Neutrophil (primary cell): ENCODE measurements at regions not wholly inside any gene's neighbourhood (a gene's known extent, or its start where the extent isn't known, plus 50 kb on each side); places are given as distances from the start of the nearest gene placed in this dataset.
"Not testable (repeated sequence)": the region's sequence is repeated elsewhere in the genome, so short reads cannot be mapped to it uniquely, and the experiment has no call there.

Source experiments
- H3K27ac ChIP-seq: fragments of 200-600 bp; sonication (generic); 2 replicates; pipeline ENCODE4 v1.5.1; 2016; ENCODE audit warnings: mild to moderate bottlenecking, moderate library complexity
- H3K27me3 ChIP-seq: fragments of 200-600 bp; sonication (generic); 2 replicates; pipeline ENCODE4 v1.6.0; 2016; ENCODE audit warnings: mild to moderate bottlenecking
- H3K36me3 ChIP-seq: fragments of 200-600 bp; sonication (generic); 2 replicates; pipeline ENCODE4 v1.5.1; 2017
- H3K4me1 ChIP-seq, 2 experiments: fragments of 200-600 bp in 1 of 2; sonication (generic) in 1 of 2; 1 replicate in 1 of 2; 2 replicates in 1 of 2; pipeline versions ENCODE4 v1.5.1 to v1.6.1; 2013 to 2016; ENCODE audit warnings: low read depth in 1 of 2, low read length in 1 of 2, mild to moderate bottlenecking in 1 of 2, moderate library complexity in 1 of 2; ENCODE audit not compliant: control insufficient read depth in 1 of 2, insufficient read depth in 1 of 2
- H3K4me3 ChIP-seq, 2 experiments: fragments of 200-600 bp in 1 of 2; sonication (generic) in 1 of 2; 1 replicate in 1 of 2; 2 replicates in 1 of 2; pipeline ENCODE4 v1.5.1; 2013 to 2016; ENCODE audit warnings: low read depth in 1 of 2, low read length in 1 of 2, mild to moderate bottlenecking in 1 of 2, moderate library complexity in 1 of 2
- H3K9me3 ChIP-seq: fragments of 200-600 bp; sonication (generic); 2 replicates; pipeline ENCODE4 v1.5.1; 2016
- CTCF ChIP-seq: fragments of 200-600 bp; sonication (generic); IDR thresholded peaks from 2 replicates; pipeline ENCODE4 v1.5.1; 2016; ENCODE audit warnings: antibody characterized with exemption

DNA sequence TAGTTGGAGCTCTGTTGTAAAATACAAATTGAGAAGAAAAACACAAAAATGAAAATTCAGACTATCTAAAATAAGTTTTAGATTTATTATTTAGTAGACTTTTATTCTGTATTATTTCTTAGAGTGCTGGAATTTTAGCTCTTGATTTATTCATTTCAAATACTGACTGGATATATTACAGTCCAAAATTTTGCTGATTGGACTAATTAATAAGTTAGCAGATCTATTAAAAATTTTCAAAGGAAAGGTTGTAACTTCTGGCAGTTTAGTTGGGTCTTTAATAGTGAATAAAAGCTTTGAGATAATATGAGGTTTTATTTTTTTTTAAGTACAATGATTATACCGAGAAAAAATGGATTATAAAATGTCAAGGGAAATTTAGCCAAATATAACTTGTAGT, 1224.9 kb upstream of the SPRY2 start:
- Histone ChIP-seq H3K9me3 (no peaks in the 10 kb centered on the region), H3K27ac (no peak overlapping the region), H3K4me3 (no peak overlapping the region), H3K27me3 (no peaks in the 10 kb centered on the region), H3K36me3 (no peaks in the 10 kb centered on the region), H3K4me1 (no peaks in the 10 kb centered on the region)
- TF ChIP-seq CTCF = no peak

DNA sequence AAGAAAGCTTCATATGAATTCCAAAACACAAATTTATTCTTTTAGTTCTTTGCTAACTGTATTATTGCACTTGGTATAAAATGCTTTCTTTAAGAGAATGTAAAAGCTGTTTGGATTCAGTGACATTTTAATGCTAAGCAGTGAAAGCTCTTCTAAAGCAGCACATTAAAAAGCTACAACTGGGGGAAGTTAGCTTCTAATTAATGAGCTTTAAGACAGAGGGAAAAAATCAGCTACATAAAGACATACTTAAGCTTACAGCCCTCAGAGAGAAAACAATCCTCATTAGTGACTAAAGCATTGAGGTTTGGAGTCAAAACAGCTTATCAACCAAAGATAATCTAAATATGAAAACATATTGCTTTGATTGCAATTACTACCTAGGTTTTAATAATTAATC, 1222.2 kb upstream of the SPRY2 start:
- Histone ChIP-seq H3K27ac (no peak overlapping the region), H3K9me3 (no peaks in the 10 kb centered on the region), H3K36me3 (no peaks in the 10 kb centered on the region), H3K27me3 (no peaks in the 10 kb centered on the region), H3K4me1 (no peaks in the 10 kb centered on the region), H3K4me3 (no peak overlapping the region)
- TF ChIP-seq CTCF = no peak

DNA sequence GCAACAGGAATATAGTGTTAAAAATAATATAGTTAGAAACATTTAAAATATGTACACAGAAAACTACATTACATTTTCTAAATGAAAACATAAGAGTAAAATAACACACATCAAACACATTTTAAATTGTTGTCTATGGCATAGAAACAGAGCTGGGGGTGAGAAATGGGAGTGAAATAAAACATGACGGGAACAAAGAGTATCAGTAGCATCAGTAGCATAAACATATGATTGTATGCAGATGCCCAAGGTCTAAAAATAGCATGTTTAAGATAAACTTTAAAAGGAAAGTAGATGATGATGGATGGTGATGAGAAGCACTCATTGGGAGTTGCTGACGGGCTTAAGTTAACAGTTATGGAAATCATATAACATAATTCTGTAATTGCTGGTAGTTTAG, 1221.7 kb upstream of the SPRY2 start:
- no peaks in the 10 kb centered on the region for H3K27me3 ChIP-seq
- TF ChIP-seq CTCF = no peak
- H3K4me1 ChIP-seq = no peaks in the 10 kb centered on the region

DNA sequence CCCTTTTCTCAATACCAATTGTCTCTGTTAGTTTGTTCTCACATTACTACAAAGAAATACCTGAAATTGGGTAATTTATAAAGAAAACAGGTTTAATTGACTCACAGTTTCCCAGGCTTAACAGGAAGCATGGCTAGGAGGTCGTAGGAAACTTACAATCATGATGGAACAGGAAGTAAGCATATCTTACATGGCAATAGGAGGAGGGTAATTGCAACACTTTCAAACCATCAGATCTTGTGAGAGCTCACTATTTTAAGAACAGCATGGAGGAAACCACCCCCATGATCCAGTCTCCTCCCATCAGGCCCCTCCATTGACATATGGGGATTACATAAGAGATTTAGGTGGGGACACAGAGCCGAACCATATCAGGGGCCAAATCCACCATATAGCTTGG, 1210.1 kb upstream of the SPRY2 start:
- H3K27me3 ChIP-seq = no peaks in the 10 kb centered on the region
- no peak overlapping the region for H3K4me3 ChIP-seq
- no peak overlapping the region for H3K27ac ChIP-seq
- H3K4me1 ChIP-seq = no peaks in the 10 kb centered on the region
- H3K36me3 ChIP-seq = no peaks in the 10 kb centered on the region
- no peak for TF ChIP-seq CTCF
- H3K9me3 ChIP-seq = no peaks in the 10 kb centered on the region

More for the DNA sequence above, 1221.7 kb upstream of the SPRY2 start:
- Histone ChIP-seq H3K4me3 (no peak overlapping the region), H3K9me3 (no peaks in the 10 kb centered on the region), H3K36me3 (no peaks in the 10 kb centered on the region), H3K27ac (no peak overlapping the region)

DNA sequence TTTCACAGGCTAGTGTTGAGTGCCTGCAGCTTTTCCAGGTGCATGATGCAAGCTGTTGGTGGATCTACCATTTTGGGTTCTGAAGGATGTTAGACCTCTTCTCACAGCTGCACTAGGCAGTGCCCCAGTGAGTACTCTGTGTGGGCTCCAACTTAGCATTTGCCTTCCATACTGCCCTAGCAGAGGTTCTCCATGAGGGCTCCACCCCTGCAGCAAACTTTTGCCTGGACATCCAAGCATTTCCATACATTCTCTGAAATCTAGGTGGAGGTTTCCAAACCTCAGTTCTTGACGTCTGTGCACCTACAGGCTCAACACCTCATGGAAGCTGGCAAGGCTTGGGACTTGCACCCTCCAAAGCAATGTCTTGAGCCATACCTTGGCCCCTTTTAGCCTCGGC, 1205.4 kb upstream of the SPRY2 start:
- not testable (repeated sequence) for H3K4me1 ChIP-seq, H3K27ac ChIP-seq, H3K27me3 ChIP-seq, H3K4me3 ChIP-seq, H3K9me3 ChIP-seq, H3K36me3 ChIP-seq

DNA sequence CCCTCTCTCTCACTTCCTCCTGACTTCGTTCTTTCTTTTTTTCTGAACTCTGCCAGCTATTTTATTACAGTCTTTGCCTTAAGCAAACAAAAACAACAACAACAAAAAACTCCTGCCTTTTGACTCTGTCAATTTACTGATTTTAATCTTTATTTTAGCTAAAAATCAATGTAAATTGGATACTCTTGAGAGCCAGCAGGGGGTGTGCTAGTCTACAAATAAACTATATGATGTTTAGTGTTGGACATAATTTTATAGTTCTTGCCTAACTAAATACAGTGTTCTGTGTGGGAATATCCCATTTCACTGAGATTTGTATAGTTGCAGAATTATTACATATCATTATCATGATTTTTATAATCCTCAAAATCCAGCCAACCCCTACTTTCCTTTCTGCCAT, 1199.9 kb upstream of the SPRY2 start:
- H3K4me3 ChIP-seq = no peak overlapping the region
- H3K27me3 ChIP-seq = no peaks in the 10 kb centered on the region
- TF ChIP-seq CTCF = no peak
- H3K9me3 ChIP-seq = no peaks in the 10 kb centered on the region
- no peaks in the 10 kb centered on the region for H3K36me3 ChIP-seq
- H3K4me1 ChIP-seq = no peaks in the 10 kb centered on the region
- H3K27ac ChIP-seq = no peak overlapping the region
